ENCODE measurements at regions not wholly inside any gene's neighbourhood (a gene's known extent, or its start where the extent isn't known, plus 50 kb on each side); places are given as distances from the start of the nearest gene placed in this dataset.
"Not testable (repeated sequence)": the region's sequence is repeated elsewhere in the genome, so short reads cannot be mapped to it uniquely, and the experiment has no call there.

DNA sequence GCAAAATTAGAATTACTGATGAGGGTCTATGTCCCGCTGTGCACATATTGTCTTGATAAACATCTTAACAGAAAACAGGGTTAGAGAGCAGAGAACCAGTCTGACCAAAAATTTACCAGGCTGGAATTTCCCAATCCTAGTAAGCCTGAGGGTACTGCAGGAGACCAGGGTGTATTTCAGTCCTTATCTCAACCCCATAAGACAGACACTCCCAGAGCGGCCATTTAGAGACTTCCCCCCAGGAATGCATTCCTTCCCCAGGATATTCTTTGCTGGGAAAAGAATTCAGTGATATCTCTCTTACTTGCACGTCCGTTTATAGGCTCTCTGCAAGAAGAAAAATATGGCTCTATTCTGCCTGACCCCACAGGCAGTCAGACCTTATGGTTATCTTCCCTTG, 101.4 kb upstream of the FAM3C start:
- not testable (repeated sequence) for DNase-seq (ENCODE audit: low spot score)

DNA sequence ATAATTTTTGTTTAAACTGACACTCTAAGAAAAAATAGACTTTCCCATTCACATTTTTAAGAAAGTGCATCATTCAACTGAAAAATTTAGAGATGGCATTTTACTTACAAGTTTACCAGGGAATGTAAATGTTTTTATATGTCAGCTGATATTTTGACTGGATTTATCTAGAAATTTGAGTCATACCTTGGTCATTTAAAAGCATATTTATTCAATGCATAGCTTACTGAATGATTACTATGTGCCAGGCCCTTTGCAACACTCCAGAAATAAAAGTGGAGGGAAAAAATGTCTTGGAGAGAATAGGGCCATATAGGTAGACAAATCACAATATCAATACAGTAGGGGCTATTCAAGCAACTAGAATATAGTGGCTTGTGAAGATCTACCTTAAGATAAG, 98.4 kb upstream of the FAM3C start:
- no peak for DNase-seq (ENCODE audit: low spot score)

DNA sequence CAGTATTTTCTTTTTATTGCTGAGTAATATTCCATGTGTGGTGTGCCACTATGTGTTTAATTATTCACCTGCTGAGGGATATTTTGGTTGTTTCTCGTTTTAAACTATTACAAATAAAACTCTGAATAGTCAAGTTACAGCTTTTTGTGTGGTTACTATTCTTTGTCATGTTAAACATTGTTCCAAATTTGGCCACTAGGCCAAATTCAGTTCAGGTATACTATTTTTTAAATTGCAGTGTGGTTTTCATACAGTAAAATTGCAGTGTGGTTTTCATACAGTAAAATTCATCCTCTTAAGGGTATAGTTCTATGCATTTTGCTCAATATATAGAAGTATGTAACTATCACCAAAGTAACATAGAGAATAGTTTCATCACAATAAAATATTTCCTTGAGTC, 97.4 kb upstream of the FAM3C start:
- no peak for DNase-seq (ENCODE audit: low spot score)

DNA sequence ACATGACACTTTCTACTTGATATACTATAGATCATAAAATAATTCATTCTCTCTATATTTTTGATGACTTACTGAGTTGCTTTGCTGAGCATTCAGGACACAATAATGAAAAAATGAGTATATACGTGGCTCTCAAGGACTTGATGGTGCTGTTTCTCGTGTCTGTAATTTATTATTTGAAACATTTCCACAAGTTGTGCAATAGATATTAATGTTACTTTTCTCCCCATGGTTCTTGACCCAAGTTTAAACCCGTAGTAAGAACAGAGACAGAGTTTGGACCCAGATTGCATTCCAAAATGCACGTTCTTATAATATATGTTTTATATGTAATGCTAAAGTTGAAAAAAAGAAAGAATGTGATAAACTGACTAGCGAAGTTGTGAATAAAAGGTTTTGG, 94.2 kb upstream of the FAM3C start:
- no peak for DNase-seq (ENCODE audit: low spot score)

DNA sequence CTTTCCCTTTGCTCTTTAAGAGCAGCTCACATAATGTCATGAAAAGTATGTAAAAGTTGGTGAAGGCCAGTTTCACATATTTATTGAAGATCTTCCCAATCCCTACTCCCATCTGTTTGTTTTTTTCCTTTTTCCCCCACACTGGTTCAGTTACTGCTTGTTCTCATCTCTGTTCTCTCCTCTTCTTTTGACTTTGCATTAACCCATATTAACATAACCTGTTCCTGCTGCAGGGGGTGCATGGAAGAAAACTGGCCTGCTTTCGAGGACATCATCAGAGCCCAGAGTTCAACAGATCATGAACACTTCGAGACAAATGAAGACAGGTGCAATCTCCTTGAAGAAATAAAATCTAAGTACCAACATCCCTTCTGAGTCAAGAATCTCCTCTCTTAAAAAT, 93.3 kb upstream of the FAM3C start:
- no peak for DNase-seq (ENCODE audit: low spot score)

DNA sequence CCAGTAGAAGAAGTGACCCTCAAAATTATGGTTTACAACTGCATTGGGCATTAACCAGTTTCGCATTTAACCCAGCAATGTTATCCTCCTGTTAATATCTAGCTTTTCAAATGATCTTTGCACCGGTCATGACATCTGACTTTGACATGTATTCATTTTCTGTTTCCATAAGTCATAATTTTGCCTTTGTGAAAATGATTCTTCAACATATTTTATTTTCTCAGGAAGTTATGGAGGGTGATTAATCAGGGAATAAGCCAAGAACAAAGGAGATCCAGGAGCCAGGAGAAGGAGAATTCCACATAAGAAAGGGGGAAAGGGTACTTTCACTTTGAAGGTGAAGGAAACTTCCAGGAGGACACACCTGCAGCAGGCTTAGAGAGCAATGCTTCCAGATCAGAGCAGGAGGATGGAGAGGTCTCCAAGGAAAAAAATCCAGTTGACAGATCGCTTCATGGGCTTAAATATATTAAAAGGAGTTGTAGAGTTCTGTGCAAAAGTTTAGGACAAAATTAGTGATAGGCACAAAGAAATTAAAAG, 92.1 kb upstream of the FAM3C start:
- no peak for DNase-seq (ENCODE audit: low spot score)

DNA sequence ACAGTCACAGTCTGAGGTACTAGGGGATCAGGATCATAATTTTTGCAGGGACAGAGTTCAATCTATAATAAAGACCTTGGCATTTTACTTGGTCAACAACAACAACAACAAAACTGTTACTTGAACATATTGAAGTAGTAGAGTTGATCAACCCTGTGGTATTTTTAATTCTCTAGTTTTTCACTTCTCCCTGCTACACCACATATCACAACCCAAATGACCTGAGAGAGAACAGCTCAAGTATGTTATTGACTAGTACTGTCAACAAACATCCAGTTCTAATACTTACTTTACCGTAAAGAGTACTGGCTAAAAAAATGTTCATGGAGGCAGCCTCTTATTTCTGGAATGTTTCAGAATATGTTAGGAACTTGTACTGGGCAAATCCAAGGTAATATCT, 90.5 kb upstream of the FAM3C start:
- DNase-seq (ENCODE audit: low spot score) = no peak

DNA sequence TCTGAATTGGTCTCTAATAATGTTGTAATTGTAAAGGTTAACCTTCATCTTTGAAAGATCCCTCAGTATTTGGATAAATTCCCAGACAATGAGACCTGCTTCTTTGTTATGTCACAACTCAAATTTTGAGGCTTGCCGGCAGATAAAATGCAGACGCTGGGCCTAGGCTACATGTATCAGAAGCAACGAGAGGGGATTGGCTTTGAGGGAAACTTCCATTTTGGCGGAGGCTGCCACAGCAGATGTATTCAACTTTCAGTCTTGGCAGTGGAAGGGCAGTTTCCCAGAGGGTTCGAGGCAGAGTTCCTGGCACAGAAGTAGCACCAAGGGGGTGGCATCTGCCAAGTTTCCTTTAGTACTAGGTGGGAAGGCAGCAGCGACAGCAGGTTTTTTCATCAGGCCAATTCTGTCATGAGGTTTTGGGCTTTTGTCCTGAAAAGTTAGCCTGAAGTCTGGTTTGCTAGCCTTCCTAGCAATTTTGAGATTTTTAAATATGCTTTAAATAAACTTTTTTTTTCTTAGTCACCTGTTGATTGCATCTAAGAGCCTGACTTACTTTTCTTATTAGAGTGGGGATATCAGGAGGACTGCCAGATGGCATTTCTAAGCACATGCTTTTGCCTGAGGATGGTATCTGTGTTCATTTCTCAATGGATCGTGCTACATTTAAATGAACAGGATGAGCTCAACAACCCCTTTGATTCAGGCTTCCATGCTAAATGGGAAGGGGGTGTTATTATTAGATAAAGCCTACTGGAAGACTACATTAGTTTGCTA, 89.5 kb upstream of the FAM3C start:
- peak; percentile 14 for DNase-seq (ENCODE audit: low spot score)

DNA sequence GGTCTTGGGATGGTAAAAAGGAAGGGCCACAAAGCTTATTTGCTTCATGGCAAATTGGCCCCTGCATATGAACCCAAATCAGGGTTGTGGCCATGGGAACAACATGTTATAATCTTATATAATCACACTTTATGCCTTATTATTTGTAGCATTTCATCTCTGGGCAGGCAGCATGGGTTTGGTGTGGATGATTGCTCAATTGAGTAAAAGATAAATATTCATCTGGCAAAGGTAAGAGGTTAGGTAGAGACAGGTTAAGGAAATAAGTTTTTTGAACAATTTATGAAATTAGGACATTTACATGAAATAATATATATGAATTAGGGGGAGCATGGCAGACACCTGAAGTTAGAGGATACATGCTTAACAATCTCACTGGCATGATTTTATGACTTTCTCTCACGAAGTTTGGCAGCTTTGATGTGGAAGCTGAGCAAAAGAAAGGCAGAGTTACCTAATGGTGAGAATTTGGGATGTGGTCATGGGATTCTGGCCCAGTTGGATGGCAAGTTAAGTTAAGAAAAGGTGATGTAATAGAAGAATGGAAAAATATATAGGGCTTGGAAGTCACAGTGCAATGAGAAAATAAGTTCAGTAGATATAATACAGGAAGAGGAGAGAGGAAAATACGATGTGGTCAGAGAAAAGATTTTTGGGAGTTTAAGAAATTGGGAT, 88.1 kb upstream of the FAM3C start:
- DNase-seq (ENCODE audit: low spot score) = no peak

DNA sequence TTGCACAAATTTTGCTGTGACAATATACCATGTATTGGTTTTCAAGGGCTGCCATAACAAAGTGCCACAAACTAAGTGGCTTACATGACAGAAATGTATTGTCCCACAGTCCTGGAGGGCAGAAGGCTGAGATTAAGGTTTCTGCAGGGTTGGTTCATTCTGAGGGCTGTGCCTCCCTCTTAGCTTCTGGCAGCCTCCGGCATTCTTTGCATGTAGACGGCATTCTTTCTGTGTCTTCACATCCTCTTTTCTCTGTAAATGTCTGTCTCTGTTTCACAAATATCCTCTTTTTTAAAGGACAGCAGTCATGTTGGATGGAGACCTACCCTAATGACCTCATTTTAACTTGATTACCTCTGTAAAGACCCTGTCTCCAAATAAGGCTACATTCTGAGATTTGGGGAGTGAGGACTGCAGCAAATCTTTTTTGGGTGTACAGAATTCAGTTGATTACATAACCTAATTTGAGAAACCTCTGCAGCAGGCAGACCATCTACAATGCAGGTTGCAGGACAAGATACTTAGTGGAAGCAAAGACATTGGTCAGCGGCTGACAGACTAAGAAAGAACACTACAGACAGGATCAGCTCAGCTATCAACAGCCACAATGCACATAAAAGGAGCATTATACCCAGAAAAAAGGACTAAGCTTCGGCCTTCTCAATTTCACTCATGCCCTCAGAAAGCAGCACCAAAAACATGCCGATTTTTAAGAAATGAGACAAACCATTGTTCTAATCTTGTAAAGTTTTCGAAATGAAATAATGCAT, 84.6 kb upstream of the FAM3C start:
- no peak for DNase-seq (ENCODE audit: low spot score)

DNA sequence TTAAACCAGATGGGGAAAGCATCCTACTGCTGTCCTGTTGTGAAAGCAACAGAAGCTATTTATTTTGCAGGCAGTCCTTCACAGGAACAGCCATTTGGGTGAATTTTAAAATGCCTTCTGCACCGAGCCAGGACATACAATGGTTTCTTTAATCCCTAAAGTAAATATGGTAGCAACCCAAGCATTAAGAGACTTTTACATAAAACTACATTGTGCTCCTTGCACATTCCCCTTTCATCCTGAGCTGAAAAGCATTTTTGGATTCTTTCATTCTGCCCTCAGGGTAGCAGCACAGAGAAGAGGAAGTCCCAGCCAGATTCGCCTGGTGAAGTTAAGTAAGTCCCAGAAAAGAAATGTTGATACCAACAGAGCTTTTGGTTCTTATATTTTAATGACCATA, 84.0 kb upstream of the FAM3C start:
- no peak for DNase-seq (ENCODE audit: low spot score)

DNA sequence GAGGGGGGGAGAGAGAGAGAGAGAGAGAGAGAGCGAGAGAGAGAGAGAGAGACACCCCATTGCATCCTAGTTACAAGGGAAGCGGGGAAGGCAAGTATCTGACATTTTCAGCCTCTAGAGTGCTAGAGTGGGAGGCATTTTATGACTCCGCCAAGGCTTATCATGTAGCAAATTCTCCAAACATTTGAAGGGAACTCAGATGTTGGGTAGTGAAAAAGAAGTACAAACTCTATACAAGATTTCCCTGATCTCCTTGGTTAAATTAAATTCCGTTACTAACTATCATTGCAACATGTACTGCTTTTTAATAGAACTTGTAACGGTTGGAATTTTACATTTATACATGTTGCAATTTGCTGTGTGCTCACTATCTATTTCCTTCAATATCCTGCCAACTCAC, 83.4 kb upstream of the FAM3C start:
- DNase-seq (ENCODE audit: low spot score) = no peak

DNA sequence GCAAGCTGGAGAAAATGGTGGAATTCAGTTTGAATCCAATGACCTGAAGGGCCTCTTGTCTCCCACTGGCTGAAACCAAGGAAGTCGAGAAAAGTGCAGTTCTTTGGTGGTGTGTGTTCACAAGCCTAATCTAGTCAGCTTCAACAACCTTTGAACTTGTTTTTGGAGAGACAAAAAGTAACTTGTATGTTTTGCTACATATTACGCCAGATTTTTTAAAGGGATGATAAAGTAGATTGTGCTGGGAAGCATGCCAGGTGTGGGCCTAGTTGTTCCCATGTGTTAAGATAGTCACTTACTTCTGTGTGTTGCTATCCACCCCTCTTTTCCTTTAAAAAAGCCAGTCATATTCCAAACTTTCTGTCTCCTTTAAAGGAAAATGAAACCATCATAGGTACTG, 79.7 kb upstream of the FAM3C start:
- no peak for DNase-seq (ENCODE audit: low spot score)

DNA sequence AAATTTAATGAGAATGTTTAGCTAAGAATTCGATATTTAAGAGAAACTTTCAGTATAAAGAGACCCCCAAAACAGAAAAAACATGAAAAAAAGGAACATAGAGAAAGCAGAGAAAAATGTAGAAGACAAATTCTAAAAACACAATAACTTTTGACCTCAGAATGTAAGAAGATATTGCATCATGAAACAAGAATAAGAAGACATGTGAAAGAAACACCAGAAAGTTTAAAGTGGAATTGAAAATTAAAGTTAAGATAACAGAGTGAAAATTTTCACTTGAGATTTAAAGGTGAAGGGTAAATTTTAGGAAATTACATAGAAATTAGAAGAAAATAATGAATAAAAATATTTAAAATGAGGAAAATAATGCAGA, 78.2 kb upstream of the FAM3C start:
- DNase-seq (ENCODE audit: low spot score) = no peak

DNA sequence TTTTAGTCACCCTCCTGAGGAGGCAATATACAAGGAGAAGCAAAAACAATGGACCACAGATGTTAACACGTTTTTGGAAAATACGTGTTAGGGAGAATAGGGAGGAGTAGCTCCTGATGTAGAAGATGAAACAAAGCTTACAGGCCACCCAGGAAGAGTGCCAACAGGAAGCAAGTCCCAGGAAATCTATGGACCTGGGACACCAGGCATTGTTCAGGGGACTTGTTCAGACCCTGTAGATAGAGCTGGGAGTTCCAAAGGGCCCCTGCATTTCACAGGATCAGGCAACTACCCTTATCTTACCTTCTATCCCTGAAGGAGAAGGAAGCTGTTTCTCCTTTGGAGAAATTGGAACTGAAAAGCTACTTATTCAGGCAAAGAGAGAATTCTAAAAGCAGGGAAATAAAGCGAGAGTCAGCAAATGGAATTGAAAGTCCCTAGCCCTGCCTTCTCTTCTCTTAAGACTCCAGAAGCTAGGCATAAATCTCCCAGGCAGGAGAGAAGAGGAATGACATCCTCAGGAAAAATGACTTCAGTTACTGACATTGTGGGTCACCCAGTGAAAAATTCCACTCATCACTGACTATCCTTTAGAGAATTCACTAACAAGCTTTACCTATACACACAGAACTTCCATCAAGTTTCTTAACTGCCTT, 77.7 kb upstream of the FAM3C start:
- no peak for DNase-seq (ENCODE audit: low spot score)

DNA sequence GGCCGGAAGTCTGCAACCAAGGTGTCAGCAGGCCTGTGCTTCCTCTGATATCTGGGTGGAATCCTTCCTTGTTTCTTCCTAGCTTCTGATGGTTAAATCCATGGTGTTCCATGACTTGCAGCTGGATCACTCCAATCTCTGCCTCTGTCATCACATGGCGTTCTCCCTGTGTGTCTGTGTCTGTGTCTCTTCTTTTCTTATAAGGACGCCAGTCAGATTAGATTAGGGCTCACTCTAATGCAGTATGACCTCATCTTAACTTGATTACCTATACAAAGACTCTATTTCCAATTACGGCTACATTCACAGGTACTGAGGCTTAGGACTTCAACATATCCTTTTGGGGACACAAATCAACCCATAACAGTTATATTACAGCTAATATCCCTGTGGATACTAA, 70.3 kb upstream of the FAM3C start:
- DNase-seq (ENCODE audit: low spot score) = no peak

DNA sequence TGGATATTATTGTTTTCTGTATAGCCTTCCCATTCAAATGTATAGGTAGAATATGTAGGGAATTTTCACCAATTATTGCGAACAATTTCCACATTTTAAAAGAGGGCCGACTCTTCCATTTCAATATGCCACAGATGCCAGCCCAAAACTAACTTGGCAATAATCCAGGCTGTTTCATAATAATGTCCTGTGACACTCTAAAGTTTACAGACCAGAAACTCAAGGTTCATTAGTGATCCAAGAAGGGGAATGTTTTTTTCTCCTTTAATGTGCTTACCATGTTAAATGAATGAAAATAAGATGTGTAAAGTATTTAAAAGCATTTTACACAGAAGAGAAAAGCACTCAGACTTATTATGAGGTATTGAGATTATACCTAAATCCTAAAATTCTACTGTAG, 63.0 kb upstream of the FAM3C start:
- DNase-seq (ENCODE audit: low spot score) = no peak

DNA sequence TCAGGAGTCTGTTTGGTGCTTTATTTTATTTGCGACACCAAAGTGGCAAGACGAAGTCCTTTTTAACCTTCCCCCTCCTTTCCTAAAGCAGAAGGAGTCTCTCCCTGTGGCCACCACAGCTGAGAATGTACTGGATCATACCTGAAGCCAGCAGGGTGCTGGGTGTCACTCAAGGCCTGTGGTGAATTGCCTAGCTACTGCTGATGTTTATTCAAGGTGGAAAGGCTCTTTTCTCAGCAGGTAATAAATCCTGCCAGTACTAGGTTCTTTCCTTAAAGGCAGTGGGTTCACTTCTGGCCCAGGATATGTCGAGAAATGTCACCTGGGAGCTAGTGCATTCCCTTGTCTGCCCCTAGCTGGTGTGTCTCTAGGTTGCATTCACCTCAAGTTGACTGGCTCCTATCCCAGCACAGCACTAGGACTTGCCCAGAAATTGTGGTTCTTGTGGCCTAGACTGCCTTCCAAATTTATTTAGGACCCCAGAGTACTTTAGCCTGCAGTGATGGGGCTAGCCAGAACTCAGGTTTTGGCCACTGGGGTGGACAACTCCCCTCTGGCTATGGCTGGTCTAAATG, 60.8 kb upstream of the FAM3C start:
- DNase-seq (ENCODE audit: low spot score) = no peak

DNA sequence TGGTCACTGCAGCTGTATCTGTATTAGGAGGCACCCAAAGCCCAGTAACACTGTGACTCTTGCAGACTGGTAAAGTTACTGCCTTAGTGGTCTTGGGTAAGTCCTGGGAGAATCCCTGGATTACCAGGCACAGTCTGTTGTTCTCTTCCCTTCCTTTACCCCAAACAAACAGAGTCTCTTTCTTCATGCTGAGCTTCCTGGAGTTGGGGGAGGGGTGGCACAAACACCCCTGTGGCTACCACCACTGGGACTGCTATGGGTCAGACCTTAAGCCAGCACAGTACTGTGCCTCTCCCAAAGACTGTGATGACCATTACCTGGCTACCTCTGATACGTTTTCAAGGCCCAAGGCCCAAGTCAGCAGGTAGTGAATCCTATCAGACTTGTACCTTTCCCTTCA, 59.9 kb upstream of the FAM3C start:
- DNase-seq (ENCODE audit: low spot score) = no peak

DNA sequence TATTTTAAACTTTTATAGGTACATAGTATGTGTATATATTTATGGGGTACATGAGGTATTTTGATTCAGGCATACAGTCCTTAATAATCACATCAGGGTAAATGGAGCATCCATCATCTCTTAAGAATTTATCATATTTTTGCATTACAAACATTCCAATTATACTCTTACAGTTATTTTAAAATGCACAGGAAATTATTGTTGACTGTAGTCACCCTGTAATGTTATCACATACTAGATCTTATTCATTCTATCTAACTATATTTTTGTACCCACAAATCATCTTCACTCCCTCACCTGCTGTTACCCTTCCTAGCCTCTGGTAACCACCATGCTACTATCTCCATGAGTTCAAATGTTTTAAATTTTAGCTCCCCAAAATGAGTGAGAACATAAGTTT, 56.3 kb upstream of the FAM3C start:
- no peak for DNase-seq (ENCODE audit: low spot score)

DNA sequence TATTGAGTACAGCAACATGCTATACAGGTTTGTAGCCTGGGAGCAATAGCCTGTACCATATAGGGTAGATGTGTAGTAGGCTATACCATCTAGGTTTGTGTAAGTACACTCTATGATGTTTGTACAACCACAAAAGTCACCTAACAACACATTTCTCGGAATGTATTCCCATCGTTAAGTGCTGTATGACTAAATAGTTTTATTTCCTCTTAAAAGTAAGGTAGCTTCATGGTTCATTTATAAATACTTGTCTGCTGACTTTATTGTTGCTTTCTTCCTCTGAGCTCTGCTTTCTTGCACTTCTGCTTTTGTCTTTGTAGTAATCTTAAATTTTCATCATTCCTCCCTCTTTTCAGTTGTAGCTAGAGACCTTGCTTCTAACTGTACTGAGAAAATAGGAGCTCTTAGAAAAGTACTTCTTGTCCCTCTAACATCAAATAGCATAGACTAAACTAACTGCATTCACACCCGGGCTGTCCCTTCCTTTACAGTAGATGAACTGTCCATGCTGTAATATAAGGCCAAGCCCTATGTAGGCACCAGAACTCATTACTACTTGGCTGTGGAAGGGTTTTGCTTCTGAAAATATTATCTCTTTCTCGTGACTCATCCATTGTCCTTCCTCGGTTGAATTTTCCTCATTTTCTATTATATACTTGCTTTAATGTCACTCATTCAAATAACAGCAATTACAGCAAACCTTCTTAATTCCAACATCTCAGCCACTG, 55.4 kb upstream of the FAM3C start:
- DNase-seq (ENCODE audit: low spot score) = no peak
